ENCODE measurements at regions not wholly inside any gene's neighbourhood (a gene's known extent, or its start where the extent isn't known, plus 50 kb on each side); places are given as distances from the start of the nearest gene placed in this dataset.
"Not testable (repeated sequence)": the region's sequence is repeated elsewhere in the genome, so short reads cannot be mapped to it uniquely, and the experiment has no call there.

DNA sequence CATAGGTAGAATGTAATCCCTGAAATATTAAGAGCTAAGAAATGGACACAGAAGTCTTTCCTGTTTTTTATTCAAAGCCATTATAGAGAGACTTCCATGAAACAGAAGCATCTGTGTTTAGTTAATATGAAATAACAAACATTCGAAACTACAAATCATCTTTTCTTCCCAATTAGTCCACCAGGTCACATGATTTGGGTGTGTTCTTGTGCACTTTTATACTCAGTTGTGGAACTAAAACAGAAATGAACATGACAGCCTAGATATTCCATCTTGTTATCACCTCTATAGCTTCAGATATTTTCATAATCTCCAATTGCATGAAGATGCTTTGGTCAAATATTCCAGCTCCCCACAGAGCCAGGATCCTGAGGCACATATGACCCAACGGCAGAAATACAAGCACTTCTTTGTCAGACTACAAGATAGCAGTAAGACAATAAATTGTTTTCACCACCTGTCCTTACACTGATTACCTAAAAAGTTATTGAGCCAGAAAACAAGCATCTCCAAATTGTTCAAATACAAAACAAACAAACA, 116.8 kb upstream of the BEND6 start:
- no peak for DNase-seq

- DNase-seq, result no peak
These were observed 117.5 kb upstream of the BEND6 start for GRCh38 chr6:56837322-56837894.

- no peak for DNase-seq
These were observed 119.3 kb upstream of the BEND6 start for GRCh38 chr6:56835612-56836011.

- no peak for DNase-seq
These were observed 121.0 kb upstream of the BEND6 start for GRCh38 chr6:56833873-56834272.

- DNase-seq, result no peak
These were observed 121.6 kb upstream of the BEND6 start for GRCh38 chr6:56833127-56833791.

GRCh38 chr6:56832225-56832624, 122.7 kb upstream of the BEND6 start:
- no peak for DNase-seq

DNA sequence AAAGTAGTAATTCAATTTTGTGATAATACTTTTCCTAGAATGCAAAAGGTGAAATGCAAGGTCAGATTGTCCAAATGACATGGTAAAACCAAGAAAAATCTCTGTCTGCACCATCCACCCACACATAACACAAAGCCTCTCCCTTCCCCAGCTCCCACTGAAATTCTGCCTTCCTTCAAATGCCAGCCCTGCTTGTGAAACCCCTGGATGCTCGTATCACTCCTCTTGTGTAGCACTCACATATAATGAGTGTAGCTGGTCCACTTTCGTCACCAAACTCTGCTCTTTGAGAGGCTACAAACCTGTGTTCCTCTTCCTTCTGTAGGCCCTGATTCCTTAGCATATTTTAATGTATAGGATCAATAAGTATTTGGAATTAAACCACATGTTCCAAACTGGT, 123.6 kb upstream of the BEND6 start:
- no peak for DNase-seq

DNA sequence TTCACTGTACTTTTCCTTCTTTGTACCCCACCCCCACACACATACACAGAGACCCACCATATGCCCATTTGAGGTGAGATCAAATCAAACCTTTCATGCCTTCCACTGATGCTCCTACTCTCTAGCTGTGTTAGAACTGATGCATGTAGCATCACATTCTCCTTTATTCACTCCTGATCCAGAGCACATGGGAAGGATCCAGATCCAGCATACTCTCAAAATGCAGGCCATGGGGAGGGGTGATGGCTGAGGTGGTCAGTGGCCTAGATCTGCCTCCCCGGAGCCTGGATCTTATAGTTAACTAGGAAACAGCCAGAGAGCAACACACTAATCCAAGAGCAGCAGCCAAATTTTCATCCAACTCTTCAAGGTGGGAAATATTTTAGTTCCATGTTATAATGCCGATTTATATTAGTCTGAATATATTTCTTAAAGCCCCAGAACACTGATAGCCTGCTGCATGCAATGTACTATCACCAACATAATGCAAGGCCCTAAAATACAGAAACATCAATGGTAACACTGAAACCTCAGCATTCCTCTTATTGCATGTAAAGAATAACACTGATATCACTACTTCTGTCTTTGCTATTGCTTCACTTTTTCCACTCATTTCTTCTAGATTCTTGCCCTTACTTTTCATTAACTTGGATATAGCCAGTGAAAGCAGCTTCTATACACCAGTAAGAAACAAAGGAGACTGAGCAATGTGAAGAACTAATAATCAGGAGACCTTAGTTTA, 126.8 kb upstream of the BEND6 start:
- DNase-seq, result no peak

DNA sequence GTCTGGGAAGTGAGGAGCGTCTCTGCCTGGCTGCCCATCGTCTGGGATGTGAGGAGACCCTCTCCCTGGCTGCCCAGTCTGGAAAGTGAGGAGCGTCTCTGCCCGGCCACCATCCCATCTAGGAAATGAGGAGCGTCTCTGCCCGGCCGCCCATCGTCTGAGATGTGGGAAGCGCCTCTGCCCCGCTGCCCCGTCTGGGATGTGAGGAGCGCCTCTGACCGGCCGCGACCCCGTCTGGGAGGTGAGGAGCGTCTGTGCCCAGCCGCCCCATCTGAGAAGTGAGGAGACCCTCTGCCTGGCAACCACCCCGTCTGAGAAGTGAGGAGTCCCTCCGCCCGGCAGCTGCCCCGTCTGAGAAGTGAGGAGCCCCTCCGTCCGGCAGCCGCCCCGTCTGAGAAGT, 130.5 kb upstream of the BEND6 start:
- DNase-seq, result not testable (repeated sequence)

DNA sequence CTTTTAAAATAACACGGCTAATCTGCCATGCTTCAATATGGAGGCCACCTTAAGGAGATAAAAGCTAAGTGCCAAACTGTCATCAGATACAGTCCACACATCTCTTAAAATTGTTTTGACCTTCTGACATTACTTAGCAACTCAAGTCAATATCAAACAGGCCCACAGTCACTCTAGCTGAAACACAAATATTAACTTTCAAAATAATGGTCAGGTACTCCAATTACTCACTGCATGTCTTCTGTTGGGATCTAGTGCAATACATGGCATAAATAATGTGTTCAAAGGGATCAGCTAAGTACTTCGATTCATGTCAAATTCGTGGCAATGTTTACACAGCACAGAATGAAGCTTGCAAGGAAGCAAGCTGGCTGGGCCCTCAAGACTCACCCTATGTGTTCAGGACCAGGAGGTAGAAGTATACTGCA, 133.9 kb upstream of the BEND6 start:
- no peak for DNase-seq

DNA sequence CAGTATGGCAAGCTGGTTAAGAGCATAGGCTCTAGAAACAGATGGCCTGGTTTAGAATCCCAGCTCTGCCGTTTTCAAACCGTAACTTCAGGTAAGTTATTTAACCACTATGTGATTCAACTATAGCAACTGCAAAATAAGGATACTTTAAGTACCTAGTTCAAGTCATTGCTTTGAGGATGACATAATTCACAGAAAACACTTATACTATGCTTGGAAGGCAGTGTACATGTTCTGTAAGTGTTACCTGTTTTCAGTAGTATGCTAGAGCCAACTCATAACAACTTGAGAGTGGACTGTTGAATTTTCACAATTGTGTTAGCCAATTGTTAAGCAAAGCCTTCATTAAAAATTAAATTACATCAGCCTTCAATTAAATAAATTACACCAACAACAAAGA, 134.8 kb upstream of the BEND6 start:
- DNase-seq, result no peak

DNA sequence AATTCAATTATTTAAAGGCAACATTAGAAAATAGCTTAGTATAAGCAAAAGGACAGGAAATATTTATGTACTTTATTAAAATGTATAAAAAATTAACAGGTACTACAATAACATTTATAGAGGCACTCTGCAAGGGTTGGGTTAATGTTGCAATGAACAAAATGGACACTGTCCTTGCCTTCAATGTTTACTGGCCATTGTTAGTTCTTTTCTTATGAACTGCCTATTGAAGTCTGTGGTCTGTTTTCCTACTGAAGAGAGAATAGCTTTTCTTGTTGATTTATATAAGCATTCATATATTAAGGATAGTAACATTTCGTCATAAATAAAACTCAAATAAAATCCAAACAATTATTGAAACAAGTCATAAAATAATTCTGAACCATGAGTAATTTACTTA, 135.3 kb upstream of the BEND6 start:
- DNase-seq, result no peak

GRCh38 chr6:56816370-56816769, 138.5 kb upstream of the BEND6 start:
- DNase-seq, result no peak

DNA sequence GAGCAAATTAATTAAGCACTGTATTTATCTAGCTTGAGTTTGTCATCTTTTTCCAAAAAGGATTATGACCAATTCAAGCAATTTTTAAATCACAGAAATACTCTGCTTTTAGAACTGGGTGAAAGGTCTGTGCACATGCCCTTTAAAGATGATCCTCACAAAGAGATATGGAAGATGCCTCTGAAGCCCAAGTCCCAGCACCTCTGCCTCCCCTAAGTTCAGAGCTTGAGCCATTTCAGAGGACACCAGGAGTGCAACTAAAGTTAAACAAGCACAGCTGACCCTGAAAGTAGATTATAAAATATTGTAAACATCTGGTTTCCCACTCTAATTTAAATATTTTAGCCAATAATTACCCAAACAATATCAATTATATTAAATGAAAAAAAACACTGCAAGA, 139.5 kb upstream of the BEND6 start:
- no peak for DNase-seq

DNA sequence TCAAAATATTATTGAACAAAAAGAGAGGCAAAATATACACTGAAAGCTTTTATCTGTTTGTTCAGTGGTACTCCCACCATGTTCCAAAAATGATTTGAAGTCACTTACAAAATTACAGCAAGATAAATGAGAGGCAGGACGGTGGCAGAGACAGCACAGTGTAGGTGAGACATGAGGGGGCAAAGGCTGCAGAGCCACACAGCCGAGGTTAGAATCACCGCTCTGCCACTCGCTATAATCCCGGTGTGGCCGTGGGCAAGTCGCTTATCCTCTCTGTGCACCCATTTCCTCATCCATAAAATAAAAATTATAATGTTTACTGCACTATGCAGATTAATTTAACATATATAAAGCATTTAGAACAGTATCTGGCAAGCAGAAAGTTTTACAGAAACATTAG, 140.1 kb upstream of the BEND6 start:
- no peak for DNase-seq

- no peak for DNase-seq
These were observed 140.6 kb upstream of the BEND6 start for GRCh38 chr6:56814308-56814707.

DNA sequence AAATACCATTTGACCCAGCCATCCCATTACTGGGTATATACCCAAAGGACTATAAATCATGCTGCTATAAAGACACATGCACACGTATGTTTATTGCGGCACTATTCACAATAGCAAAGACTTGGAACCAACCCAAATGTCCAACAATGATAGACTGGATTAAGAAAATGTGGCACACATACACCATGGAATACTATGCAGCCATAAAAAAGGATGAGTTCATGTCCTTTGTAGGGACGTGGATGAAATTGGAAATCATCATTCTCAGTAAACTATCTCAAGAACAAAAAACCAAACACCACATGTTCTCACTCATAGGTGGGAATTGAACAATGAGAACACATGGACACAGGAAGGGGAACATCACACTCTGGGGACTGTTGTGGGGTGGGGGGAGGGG, 142.1 kb upstream of the BEND6 start:
- DNase-seq, result not testable (repeated sequence)

DNA sequence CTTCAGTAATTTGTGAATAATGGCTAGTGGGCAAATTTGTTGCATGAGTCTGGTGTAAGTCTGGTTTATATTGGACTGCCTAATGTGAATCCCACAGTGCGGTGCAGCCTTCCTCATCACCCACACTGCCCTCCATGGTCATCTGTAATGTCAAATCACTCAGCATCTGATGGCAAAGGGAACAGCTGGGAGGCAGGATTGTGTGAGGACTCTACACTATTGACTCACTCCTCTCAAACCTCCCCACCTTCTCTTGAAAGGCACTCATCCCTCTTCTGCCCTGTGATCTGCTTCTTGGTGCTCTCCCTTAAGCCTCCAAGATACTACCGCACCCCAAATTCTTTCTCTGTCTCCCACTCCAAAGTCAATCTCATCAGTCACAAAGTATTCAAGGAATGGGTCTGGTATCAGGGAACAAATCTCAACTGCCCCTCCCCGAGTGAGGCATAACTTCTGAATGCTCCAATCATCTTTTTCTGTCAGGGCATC, 146.0 kb upstream of the BEND6 start:
- no peak for DNase-seq

- DNase-seq, result no peak
These were observed 146.9 kb upstream of the BEND6 start for GRCh38 chr6:56807989-56808337.

DNA sequence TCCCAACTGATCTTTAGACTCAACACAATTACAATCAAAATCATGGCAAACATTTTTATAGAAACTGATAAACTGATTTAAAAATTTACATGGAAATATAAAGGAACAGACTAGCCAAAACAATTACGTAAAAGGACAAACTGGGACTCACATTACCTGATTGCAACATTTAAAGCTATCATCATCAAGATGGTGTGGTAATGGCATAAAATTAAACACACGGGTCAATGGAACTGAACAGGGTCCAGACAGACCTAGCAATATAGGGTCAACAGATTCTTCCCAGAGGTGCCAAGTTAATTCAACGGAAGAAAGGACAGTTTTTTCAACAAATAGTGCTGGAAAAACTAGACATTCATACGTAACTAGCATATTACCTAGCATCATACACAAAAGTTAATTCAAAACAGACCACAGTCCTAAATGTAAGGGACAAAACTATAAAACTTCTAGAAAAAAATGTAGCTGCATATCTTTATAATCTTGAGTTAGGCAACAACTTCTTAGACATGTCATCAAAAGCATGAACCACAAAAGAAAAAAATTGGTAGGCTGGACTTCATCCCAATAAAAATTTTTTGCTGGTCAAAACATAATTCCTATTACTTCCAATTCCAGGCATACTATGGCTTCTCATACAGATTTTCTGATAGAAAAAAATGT, 147.4 kb upstream of the BEND6 start:
- no peak for DNase-seq

GRCh38 chr6:56806368-56806767, 148.5 kb upstream of the BEND6 start:
- DNase-seq, result no peak

GRCh38 chr6:56804996-56805395, 149.9 kb upstream of the BEND6 start:
- no peak for DNase-seq

- no peak for DNase-seq
These were observed 151.3 kb upstream of the BEND6 start for GRCh38 chr6:56803594-56803993.

DNA sequence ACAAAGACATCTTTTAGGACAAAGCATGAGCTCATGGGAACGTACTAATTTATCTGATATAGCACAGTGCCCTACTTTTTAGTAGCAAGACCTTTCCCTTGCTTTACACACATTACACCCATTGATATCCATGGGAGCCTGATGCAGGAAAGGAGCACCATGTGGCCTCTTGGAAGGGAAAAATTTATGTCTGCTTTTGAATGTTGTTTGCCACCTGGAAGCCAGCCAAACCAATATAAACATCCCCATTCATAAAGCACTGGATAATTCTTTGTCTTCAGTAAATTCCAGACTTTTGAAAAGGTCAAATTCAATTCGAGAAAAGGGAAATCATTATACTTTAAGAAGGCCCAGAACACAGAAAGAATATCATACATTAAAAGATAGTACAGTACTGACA, 152.3 kb upstream of the BEND6 start:
- DNase-seq, result no peak

Measured in activated CD8-positive, alpha-beta memory T cell treated with anti-CD3 and anti-CD28 coated beads, Interleukin-2, amount 50 U/mL, for 4 hours (primary cell).